Thyroid gland (tissue), 4 donors: ENCODE measurements at regions not wholly inside any gene's neighbourhood (a gene's known extent, or its start where the extent isn't known, plus 50 kb on each side); places are given as distances from the start of the nearest gene placed in this dataset.

Experiments used
- DNase-seq, 2 donors: peaks; one replicate each; pipeline ENCODE4 v3.0.0-alpha.2; 2019
- H3K27ac ChIP-seq, 3 donors: fragments of 200-600 bp; sonication (generic); 1 replicate in 2 of 3; 2 replicates in 1 of 3; pipeline ENCODE4 v1.5.1; 2016 to 2019; ENCODE audit warnings: mild to moderate bottlenecking in 1 of 3, moderate library complexity in 1 of 3
- H3K27me3 ChIP-seq: fragments of 200-600 bp; sonication (generic); one replicate; pipeline ENCODE4 v1.5.1; 2019
- H3K36me3 ChIP-seq, 2 donors: fragments of 200-600 bp; sonication (generic); one replicate each; pipeline ENCODE4 v1.5.1; 2016 to 2019
- H3K4me1 ChIP-seq, 2 donors: fragments of 200-600 bp; sonication (generic); one replicate each; pipeline ENCODE4 v1.5.1; 2017 to 2019
- H3K4me3 ChIP-seq, 3 donors: fragments of 200-600 bp; sonication (generic); replicated peaks in 1 of 3; 1 replicate in 2 of 3; 2 replicates in 1 of 3; pipeline ENCODE4 v1.5.1; 2016; ENCODE audit warnings: mild to moderate bottlenecking in 1 of 3
- H3K9me3 ChIP-seq: fragments of 200-600 bp; sonication (generic); one replicate; pipeline ENCODE4 v1.5.1; 2017
- CTCF ChIP-seq, 6 experiments: fragments of 200-600 bp in 3 of 6; fragments of 450-650 bp in 3 of 6; sonication (generic) in 3 of 6; IDR thresholded peaks; one replicate each; pipeline ENCODE4 v1.5.1; 2016 to 2019; ENCODE audit warnings: antibody characterized with exemption in 6 of 6, mild to moderate bottlenecking in 2 of 6, inconsistent platforms in 1 of 6, moderate library complexity in 1 of 6
- POLR2A ChIP-seq, 2 donors: fragments of 450-650 bp; IDR thresholded peaks; one replicate each; pipeline ENCODE4 v1.6.1; 2017; ENCODE audit warnings: antibody characterized with exemption in 2 of 2, mild to moderate bottlenecking in 2 of 2, moderate library complexity in 1 of 2
- WGBS, 2 donors: methylation state at CpG; one replicate each; pipeline ENCODE4 v1.1.5; 2017; 5-methylcytosine and 5-hydroxymethylcytosine counted together
- intact Hi-C: fragments of 100-400 bp; cut with DNase I; formaldehyde crosslinking; loops from one replicate; pipeline ENCODE4 v1.15.1; 2023

- intact Hi-C loops: no loop called here
- no peaks in the 10 kb centered on the region for H3K27me3 ChIP-seq
Measured at GRCh38 chr15:89421219-89421618, 75.2 kb downstream of the RHCG start.

GRCh38 chr15:89419370-89419984 is 76.9 kb downstream of the RHCG start:
- WGBS, 2 donors: 16 to 20% methylated on average over 14 to 16 of the region's 17 CpGs

More at GRCh38 chr15:89421219-89421618, 75.2 kb downstream of the RHCG start:
- H3K4me3 ChIP-seq: no peak overlapping the region
- H3K4me1 ChIP-seq: no peaks in the 10 kb centered on the region
- no peak for DNase-seq
- 39 to 42% methylated on average over 3 to 12 of the region's 12 CpGs for WGBS, 2 donors
- no peaks in the 10 kb centered on the region for H3K36me3 ChIP-seq
- TF ChIP-seq POLR2A (IDR thresholded peaks at IDR 0.05) (no peak), CTCF (IDR thresholded peaks at IDR 0.05) (no peak)
- no peaks in the 10 kb centered on the region for H3K9me3 ChIP-seq
- H3K27ac ChIP-seq: no peak overlapping the region

GRCh38 chr15:89417206-89417725 is 79.1 kb downstream of the RHCG start:
- Histone ChIP-seq H3K27me3 (no peaks in the 10 kb centered on the region), H3K4me3 (no peak overlapping the region), H3K27ac (no peak overlapping the region), H3K9me3 (no peaks in the 10 kb centered on the region), H3K36me3 (no peaks in the 10 kb centered on the region), H3K4me1 (no peaks in the 10 kb centered on the region)
- 26 to 46% methylated on average over 14 to 22 of the region's 22 CpGs for WGBS, 2 donors
- TF ChIP-seq POLR2A (IDR thresholded peaks at IDR 0.05) (no peak), CTCF (IDR thresholded peaks at IDR 0.05) (no peak)
- no peak for DNase-seq
- intact Hi-C loops: loop anchor here (5.0 kb wide), 1 partner anchor 55 kb away; no protein-coding TSS in a partner anchor

More at GRCh38 chr15:89419370-89419984, 76.9 kb downstream of the RHCG start:
- Histone ChIP-seq H3K27me3 (no peaks in the 10 kb centered on the region), H3K27ac (no peak overlapping the region), H3K36me3 (no peaks in the 10 kb centered on the region), H3K4me1 (no peaks in the 10 kb centered on the region), H3K4me3 (no peak overlapping the region), H3K9me3 (no peaks in the 10 kb centered on the region)
- intact Hi-C loops: loop anchor here (5.0 kb wide), 1 partner anchor 57 kb away; no protein-coding TSS in a partner anchor
- no peak for TF ChIP-seq CTCF (IDR thresholded peaks at IDR 0.05)
- no peak for TF ChIP-seq POLR2A (IDR thresholded peaks at IDR 0.05)
- DNase-seq: peak; percentile 29 to 57

- Histone ChIP-seq H3K27me3 (peaks cover 7% of the 10 kb centered on the region), H3K36me3 (no peaks in the 10 kb centered on the region), H3K9me3 (no peaks in the 10 kb centered on the region), H3K4me1 (peaks cover 0 to under 1% of the 10 kb centered on the region in 2 donors), H3K27ac (no peak overlapping the region), H3K4me3 (no peak overlapping the region)
- 5 to 11% methylated on average over 23 to 27 of the region's 47 CpGs for WGBS, 2 donors
- peak; percentile 34 to 35 for DNase-seq
- intact Hi-C loops: loop anchor here (5.0 kb wide), 1 partner anchor 54 kb away; no protein-coding TSS in a partner anchor
- TF ChIP-seq CTCF (IDR thresholded peaks at IDR 0.05): peak in 5 of 6 experiments; percentile 22 to 61 (median 44)
- TF ChIP-seq POLR2A (IDR thresholded peaks at IDR 0.05): no peak
Measured at GRCh38 chr15:89416339-89417183, 79.8 kb downstream of the RHCG start.
